IMR-90 (cell line): ENCODE measurements at regions not wholly inside any gene's neighbourhood (a gene's known extent, or its start where the extent isn't known, plus 50 kb on each side); places are given as distances from the start of the nearest gene placed in this dataset.

Experiments
- POLR2A ChIP-seq: IDR thresholded peaks from 2 replicates; pipeline ENCODE4 v1.6.1; 2012; ENCODE audit warnings: mild to moderate bottlenecking, low read depth, low read length
- SMC3 ChIP-seq: fragments of 150-350 bp; IDR thresholded peaks from 2 replicates; pipeline ENCODE4 v1.6.1; 2016; ENCODE audit warnings: low read depth, mild to moderate bottlenecking, antibody characterized with exemption, low read length, moderate library complexity
- TF ChIP-seq, protein P1 (sequence below): conservative IDR thresholded peaks from 2 replicates; pipeline ENCODE4 v1.5.1; 2012; ENCODE audit warnings: mild to moderate bottlenecking, low read depth, low read length, improper control_type of control experiment

DNA sequence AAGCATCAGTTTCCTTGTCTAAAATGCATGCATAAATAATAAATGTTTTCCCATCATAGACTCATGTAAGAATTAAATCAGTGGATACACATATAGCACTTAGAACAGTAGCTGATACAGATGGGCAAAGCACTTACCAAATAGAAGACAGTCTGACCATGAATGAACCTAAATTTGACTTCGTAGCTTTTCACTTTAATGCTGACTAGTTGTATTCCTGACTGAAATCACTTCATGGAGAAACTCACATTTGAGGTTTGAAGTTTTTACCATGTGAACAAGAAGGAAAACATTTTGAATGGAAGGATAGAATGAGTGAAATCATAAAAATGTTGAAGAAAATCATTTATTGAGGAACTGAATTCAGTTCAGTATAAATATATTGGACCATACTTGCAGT, 68.8 kb upstream of the TMCO5A start:
- TF ChIP-seq, protein P1, sequence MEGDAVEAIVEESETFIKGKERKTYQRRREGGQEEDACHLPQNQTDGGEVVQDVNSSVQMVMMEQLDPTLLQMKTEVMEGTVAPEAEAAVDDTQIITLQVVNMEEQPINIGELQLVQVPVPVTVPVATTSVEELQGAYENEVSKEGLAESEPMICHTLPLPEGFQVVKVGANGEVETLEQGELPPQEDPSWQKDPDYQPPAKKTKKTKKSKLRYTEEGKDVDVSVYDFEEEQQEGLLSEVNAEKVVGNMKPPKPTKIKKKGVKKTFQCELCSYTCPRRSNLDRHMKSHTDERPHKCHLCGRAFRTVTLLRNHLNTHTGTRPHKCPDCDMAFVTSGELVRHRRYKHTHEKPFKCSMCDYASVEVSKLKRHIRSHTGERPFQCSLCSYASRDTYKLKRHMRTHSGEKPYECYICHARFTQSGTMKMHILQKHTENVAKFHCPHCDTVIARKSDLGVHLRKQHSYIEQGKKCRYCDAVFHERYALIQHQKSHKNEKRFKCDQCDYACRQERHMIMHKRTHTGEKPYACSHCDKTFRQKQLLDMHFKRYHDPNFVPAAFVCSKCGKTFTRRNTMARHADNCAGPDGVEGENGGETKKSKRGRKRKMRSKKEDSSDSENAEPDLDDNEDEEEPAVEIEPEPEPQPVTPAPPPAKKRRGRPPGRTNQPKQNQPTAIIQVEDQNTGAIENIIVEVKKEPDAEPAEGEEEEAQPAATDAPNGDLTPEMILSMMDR: no peak
- no peak for TF ChIP-seq POLR2A
- TF ChIP-seq SMC3: no peak
